ENCODE measurements at regions not wholly inside any gene's neighbourhood (a gene's known extent, or its start where the extent isn't known, plus 50 kb on each side); places are given as distances from the start of the nearest gene placed in this dataset.

DNA sequence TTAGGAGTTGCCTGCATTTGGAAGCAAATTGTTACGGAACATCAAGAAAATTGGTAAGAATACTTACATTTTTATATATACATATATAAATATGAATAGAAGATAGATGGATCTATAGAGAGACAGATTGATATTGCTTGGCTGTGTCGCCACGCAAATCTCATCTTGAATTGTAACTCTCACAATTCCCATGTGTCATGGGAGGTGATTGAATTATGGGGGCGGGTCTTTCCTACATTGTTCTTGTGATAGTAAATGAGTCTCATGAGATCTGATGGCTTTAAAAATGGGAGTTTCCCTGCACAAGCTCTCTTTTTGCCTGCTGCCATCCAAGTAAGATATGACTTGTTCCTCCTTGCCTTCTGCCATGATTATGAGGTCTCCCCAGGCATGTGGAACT lies 180.8 kb upstream of the HEY2 start:
- Mint-ChIP-seq H3K4me3 (no peak overlapping the region), H3K27ac (no peak overlapping the region), H3K4me1 (peaks cover 10% of the 10 kb centered on the region), H3K36me3 (no peaks in the 10 kb centered on the region), H3K9me3 (peaks cover 3% of the 10 kb centered on the region; the same call in 1 of the 2 replicates), H3K27me3 (ENCODE audit: low read depth) (no peaks in the 10 kb centered on the region; the same call in 1 of the 2 replicates)
- CTCF ChIA-PET: no interaction called here
- ATAC-seq (no peak), DNase-seq (ENCODE audit: low spot score) (no peak)
- POLR2A ChIA-PET: no interaction called here
- TF ChIP-seq RELA (CRISPR knock-in tag; IDR thresholded peaks at IDR 0.05; ENCODE audit: borderline replicate concordance) (no peak), ZNF121 (CRISPR knock-in tag; IDR thresholded peaks at IDR 0.05) (no peak), CREM (CRISPR knock-in tag; IDR thresholded peaks at IDR 0.05) (no peak), FOXK1 (CRISPR knock-in tag; IDR thresholded peaks at IDR 0.05) (no peak), TEAD4 (CRISPR knock-in tag; IDR thresholded peaks at IDR 0.05) (no peak), SOX15 (CRISPR knock-in tag; IDR thresholded peaks at IDR 0.05) (no peak)
- TF ChIP-seq, protein P1, sequence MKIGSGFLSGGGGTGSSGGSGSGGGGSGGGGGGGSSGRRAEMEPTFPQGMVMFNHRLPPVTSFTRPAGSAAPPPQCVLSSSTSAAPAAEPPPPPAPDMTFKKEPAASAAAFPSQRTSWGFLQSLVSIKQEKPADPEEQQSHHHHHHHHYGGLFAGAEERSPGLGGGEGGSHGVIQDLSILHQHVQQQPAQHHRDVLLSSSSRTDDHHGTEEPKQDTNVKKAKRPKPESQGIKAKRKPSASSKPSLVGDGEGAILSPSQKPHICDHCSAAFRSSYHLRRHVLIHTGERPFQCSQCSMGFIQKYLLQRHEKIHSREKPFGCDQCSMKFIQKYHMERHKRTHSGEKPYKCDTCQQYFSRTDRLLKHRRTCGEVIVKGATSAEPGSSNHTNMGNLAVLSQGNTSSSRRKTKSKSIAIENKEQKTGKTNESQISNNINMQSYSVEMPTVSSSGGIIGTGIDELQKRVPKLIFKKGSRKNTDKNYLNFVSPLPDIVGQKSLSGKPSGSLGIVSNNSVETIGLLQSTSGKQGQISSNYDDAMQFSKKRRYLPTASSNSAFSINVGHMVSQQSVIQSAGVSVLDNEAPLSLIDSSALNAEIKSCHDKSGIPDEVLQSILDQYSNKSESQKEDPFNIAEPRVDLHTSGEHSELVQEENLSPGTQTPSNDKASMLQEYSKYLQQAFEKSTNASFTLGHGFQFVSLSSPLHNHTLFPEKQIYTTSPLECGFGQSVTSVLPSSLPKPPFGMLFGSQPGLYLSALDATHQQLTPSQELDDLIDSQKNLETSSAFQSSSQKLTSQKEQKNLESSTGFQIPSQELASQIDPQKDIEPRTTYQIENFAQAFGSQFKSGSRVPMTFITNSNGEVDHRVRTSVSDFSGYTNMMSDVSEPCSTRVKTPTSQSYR (CRISPR knock-in tag; IDR thresholded peaks at IDR 0.05): no peak

DNA sequence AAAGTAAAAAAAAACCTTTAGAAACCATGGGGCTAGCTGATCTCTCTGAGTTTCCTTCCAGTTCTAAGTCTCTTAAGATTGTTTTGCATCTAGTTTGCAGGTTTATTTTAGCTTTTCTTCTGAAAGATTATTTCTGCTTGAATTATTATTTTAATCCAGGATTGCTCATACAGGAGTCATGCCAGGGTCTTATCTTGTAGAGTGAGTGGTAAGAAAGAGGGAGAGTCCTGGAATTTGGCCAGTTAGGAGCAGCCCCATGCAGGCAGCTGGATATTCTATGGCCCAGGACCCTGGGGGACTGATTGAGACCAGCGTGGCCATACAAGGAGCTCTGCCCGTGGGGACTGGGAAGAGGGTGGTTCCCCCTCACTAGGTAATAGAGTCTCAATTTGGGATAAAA lies 178.9 kb upstream of the HEY2 start:
- ATAC-seq: no peak
- H3K27ac Mint-ChIP-seq: no peak overlapping the region
- H3K4me3 Mint-ChIP-seq: no peak overlapping the region
- peaks cover 9% of the 10 kb centered on the region for H3K4me1 Mint-ChIP-seq
- no peaks in the 10 kb centered on the region for H3K36me3 Mint-ChIP-seq
- no peak for DNase-seq (ENCODE audit: low spot score)
- CTCF ChIA-PET: interaction anchor here (1.1 kb wide), 1 partner anchor 336 kb away, joined by 4 read pairs; no protein-coding TSS in a partner anchor
- no peak for TF ChIP-seq ZNF263 (CRISPR knock-in tag; IDR thresholded peaks at IDR 0.05; ENCODE audit: low read depth)
- TF ChIP-seq ELF4 (CRISPR knock-in tag; IDR thresholded peaks at IDR 0.05; ENCODE audit: low read depth): no peak
- no peak for TF ChIP-seq GTF2I (CRISPR knock-in tag; conservative IDR thresholded peaks at IDR 0.05)
- TF ChIP-seq IRF2 (CRISPR knock-in tag; IDR thresholded peaks at IDR 0.05; ENCODE audit: borderline replicate concordance, low read depth): no peak
- TF ChIP-seq NFE2L1 (CRISPR knock-in tag; IDR thresholded peaks at IDR 0.05): no peak
- TF ChIP-seq, protein P2, sequence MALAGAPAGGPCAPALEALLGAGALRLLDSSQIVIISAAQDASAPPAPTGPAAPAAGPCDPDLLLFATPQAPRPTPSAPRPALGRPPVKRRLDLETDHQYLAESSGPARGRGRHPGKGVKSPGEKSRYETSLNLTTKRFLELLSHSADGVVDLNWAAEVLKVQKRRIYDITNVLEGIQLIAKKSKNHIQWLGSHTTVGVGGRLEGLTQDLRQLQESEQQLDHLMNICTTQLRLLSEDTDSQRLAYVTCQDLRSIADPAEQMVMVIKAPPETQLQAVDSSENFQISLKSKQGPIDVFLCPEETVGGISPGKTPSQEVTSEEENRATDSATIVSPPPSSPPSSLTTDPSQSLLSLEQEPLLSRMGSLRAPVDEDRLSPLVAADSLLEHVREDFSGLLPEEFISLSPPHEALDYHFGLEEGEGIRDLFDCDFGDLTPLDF (CRISPR knock-in tag; IDR thresholded peaks at IDR 0.05): no peak
- no peak for TF ChIP-seq CREM (CRISPR knock-in tag; IDR thresholded peaks at IDR 0.05)
- peaks cover 3% of the 10 kb centered on the region; the same call in 1 of the 2 replicates for H3K9me3 Mint-ChIP-seq
- no peaks in the 10 kb centered on the region; the same call in 1 of the 2 replicates for H3K27me3 Mint-ChIP-seq (ENCODE audit: low read depth)
- POLR2A ChIA-PET: interaction anchor here (0.6 kb wide), 2 partner anchors 13 to 26 kb away, joined by 4 to 5 read pairs; no protein-coding TSS in a partner anchor

DNA sequence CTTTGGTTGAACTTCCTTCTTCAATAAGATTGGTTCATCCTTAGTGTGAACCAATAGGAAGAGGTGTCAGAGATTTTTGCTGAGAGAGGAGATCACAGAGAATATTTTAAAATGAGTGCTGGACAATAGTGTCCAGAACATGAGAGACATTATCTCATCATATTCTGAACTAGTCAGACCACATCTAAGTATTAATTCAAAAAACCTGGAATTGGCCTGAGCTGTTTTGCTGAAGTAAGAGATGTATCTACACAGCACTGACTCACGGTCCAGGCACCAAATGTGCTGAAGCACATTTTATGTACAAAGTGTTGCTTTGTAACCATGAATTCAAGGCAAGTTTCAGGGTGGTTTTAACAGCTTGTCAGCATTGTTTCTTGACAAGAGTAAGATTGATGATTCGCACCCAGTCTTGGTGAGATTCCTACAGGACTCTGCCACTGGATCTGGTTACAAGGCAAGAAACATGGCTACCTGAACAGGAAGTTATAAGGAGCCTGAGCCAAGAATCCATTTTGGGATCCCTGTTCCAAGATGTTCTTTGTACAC lies 178.2 kb upstream of the HEY2 start:
- no peak overlapping the region for H3K4me3 Mint-ChIP-seq
- peaks cover 9% of the 10 kb centered on the region for H3K4me1 Mint-ChIP-seq
- ChIA-PET CTCF (interaction anchor here (1.1 kb wide), 1 partner anchor 335 kb away, joined by 4 read pairs; no protein-coding TSS in a partner anchor), POLR2A (interaction anchor here (0.6 kb wide), 1 partner anchor 12 kb away, joined by 4 read pairs; no protein-coding TSS in a partner anchor)
- no peaks in the 10 kb centered on the region; the same call in 1 of the 2 replicates for H3K27me3 Mint-ChIP-seq (ENCODE audit: low read depth)
- peaks cover 7% of the 10 kb centered on the region; the same call in 1 of the 2 replicates for H3K9me3 Mint-ChIP-seq
- H3K36me3 Mint-ChIP-seq: no peaks in the 10 kb centered on the region
- no peak overlapping the region for H3K27ac Mint-ChIP-seq
- ATAC-seq (no peak), DNase-seq (ENCODE audit: low spot score) (no peak)
- TF ChIP-seq, protein P3, sequence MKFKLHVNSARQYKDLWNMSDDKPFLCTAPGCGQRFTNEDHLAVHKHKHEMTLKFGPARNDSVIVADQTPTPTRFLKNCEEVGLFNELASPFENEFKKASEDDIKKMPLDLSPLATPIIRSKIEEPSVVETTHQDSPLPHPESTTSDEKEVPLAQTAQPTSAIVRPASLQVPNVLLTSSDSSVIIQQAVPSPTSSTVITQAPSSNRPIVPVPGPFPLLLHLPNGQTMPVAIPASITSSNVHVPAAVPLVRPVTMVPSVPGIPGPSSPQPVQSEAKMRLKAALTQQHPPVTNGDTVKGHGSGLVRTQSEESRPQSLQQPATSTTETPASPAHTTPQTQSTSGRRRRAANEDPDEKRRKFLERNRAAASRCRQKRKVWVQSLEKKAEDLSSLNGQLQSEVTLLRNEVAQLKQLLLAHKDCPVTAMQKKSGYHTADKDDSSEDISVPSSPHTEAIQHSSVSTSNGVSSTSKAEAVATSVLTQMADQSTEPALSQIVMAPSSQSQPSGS (CRISPR knock-in tag; IDR thresholded peaks at IDR 0.05; ENCODE audit: borderline replicate concordance, low read depth): no peak
- TF ChIP-seq E2F4 (CRISPR knock-in tag; IDR thresholded peaks at IDR 0.05; ENCODE audit: borderline replicate concordance, low read depth) (no peak), ZBTB21 (CRISPR knock-in tag; IDR thresholded peaks at IDR 0.05; ENCODE audit: borderline replicate concordance) (no peak), NFE2L1 (CRISPR knock-in tag; IDR thresholded peaks at IDR 0.05) (no peak), E2F5 (CRISPR knock-in tag; IDR thresholded peaks at IDR 0.05) (no peak), ZNF416 (CRISPR knock-in tag; IDR thresholded peaks at IDR 0.05) (no peak), HMGA2 (CRISPR knock-in tag; IDR thresholded peaks at IDR 0.05) (no peak), FOXJ3 (CRISPR knock-in tag; IDR thresholded peaks at IDR 0.05; ENCODE audit: borderline replicate concordance) (no peak), ZNF396 (CRISPR knock-in tag; IDR thresholded peaks at IDR 0.05; ENCODE audit: borderline replicate concordance) (no peak), ESRRA (CRISPR knock-in tag; IDR thresholded peaks at IDR 0.05; ENCODE audit: borderline replicate concordance) (no peak)

All from WTC11 (cell line).